ENCODE measurements at regions not wholly inside any gene's neighbourhood (a gene's known extent, or its start where the extent isn't known, plus 50 kb on each side); places are given as distances from the start of the nearest gene placed in this dataset.

DNA sequence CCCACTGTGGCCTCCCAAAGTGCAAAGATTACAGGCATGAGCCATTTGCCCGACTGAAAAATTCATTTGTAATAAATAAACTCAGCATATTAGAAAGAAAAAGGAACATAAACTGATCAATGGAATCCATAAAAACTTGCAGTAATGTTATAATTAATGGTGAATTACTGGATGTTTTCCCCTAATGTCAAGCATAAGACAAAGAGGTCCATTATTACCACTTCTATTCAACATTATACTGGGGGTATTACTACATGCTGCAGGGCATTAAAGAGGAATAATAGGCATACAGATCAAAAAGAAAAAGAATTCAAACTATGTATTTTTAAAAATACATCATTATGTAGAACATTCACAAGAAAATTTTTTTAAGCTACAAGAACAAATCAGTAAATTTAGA is 926.8 kb downstream of the LRFN5 start:
- no peak for ATAC-seq
- DNase-seq: no peak
- no peaks in the 10 kb centered on the region for H3K27me3 ChIP-seq
- intact Hi-C loops (cut with DNase I; ENCODE audit: low total_unique reads): no loop called here
- no peaks in the 10 kb centered on the region for H3K36me3 ChIP-seq
- TF ChIP-seq POLR2A (IDR thresholded peaks at IDR 0.05): no peak
- TF ChIP-seq, protein P1, sequence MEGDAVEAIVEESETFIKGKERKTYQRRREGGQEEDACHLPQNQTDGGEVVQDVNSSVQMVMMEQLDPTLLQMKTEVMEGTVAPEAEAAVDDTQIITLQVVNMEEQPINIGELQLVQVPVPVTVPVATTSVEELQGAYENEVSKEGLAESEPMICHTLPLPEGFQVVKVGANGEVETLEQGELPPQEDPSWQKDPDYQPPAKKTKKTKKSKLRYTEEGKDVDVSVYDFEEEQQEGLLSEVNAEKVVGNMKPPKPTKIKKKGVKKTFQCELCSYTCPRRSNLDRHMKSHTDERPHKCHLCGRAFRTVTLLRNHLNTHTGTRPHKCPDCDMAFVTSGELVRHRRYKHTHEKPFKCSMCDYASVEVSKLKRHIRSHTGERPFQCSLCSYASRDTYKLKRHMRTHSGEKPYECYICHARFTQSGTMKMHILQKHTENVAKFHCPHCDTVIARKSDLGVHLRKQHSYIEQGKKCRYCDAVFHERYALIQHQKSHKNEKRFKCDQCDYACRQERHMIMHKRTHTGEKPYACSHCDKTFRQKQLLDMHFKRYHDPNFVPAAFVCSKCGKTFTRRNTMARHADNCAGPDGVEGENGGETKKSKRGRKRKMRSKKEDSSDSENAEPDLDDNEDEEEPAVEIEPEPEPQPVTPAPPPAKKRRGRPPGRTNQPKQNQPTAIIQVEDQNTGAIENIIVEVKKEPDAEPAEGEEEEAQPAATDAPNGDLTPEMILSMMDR (IDR thresholded peaks at IDR 0.05 in 4 of 5, conservative IDR thresholded peaks at IDR 0.05 in 1 of 5): no peak
- no peak overlapping the region for H3K4me3 ChIP-seq
- in situ Hi-C loops (cut with MboI; ENCODE audit: low sequenced_read_pairs in 4 of 4): no loop called here
- H3K9me3 ChIP-seq: no peaks in the 10 kb centered on the region
- no peaks in the 10 kb centered on the region for H3K4me1 ChIP-seq
- H3K27ac ChIP-seq: no peak overlapping the region

DNA sequence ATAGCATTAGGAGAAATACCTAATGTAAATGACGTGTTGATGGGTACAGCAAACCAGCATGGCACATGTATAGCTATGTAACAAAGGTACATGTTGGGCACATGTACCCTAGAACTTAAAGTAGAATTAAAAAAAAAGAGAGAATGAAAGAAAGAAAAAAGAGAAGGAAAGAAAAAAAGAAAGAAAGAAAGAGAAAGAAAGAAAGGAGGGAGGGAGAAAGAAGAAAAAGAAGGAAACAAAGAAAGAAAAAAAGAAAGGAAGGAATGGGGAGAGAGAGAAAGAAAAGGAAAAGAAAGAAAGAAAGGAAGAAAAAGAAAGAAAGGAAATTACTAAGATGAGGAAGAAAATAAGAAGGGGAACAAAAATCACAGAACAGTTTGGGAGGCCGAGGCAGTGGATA is 925.5 kb downstream of the LRFN5 start:
- Histone ChIP-seq H3K4me1 (no peaks in the 10 kb centered on the region), H3K4me3 (no peak overlapping the region), H3K9me3 (no peaks in the 10 kb centered on the region), H3K27ac (no peak overlapping the region), H3K36me3 (no peaks in the 10 kb centered on the region), H3K27me3 (no peaks in the 10 kb centered on the region)
- in situ Hi-C loops (cut with MboI; ENCODE audit: low sequenced_read_pairs in 4 of 4) (no loop called here), intact Hi-C loops (cut with DNase I; ENCODE audit: low total_unique reads) (no loop called here)
- ATAC-seq: no peak
- no peak for DNase-seq
- no peak for TF ChIP-seq POLR2A (IDR thresholded peaks at IDR 0.05)
- TF ChIP-seq, protein P1 (IDR thresholded peaks at IDR 0.05 in 4 of 5, conservative IDR thresholded peaks at IDR 0.05 in 1 of 5): no peak

DNA sequence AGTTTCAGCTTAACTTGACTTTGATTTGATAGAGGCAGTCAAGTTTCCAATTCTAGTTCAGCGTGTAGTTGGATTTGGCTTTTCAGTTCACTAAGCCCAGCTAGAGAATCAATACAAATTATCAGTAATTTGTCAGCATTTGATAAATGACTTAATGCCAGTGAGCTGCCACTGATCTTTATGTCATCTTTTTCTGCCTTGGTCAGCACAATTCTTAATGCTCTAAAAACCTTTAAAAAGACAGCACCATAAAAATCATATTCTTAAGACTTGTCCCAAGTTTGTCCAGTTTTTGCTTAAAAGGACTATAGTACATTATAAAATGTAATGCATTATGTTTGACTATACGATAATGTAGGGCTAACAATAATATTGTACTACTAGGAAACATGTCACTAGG is 920.5 kb downstream of the LRFN5 start:
- Histone ChIP-seq H3K27ac (no peak overlapping the region), H3K36me3 (no peaks in the 10 kb centered on the region), H3K4me1 (no peaks in the 10 kb centered on the region), H3K27me3 (no peaks in the 10 kb centered on the region), H3K4me3 (no peak overlapping the region), H3K9me3 (no peaks in the 10 kb centered on the region)
- no peak for ATAC-seq
- in situ Hi-C loops (cut with MboI; ENCODE audit: low sequenced_read_pairs in 4 of 4) (no loop called here), intact Hi-C loops (cut with DNase I; ENCODE audit: low total_unique reads) (no loop called here)
- no peak for TF ChIP-seq POLR2A (IDR thresholded peaks at IDR 0.05)
- TF ChIP-seq, protein P1 (IDR thresholded peaks at IDR 0.05 in 4 of 5, conservative IDR thresholded peaks at IDR 0.05 in 1 of 5): no peak
- no peak for DNase-seq

DNA sequence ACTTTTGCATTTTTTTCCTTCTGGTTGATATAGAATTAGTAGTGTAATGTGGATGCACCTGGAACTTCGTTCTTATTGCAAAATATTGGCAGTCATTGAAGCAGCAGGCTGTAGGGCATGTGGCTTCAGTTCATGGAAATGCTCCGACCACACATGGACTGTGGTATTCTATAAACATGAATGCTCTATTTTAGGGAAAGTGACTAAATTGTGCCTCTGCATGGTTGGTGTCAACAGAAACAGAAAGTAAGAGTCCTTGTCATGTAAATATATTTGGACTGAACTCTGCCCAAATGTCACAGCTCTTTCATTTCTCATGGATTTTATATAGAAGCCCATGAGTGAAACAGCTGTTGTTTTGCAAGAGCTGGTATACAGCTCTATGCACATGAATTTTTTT is 917.0 kb downstream of the LRFN5 start:
- Histone ChIP-seq H3K27ac (no peak overlapping the region), H3K4me1 (no peaks in the 10 kb centered on the region), H3K27me3 (no peaks in the 10 kb centered on the region), H3K9me3 (no peaks in the 10 kb centered on the region), H3K36me3 (no peaks in the 10 kb centered on the region), H3K4me3 (no peak overlapping the region)
- in situ Hi-C loops (cut with MboI; ENCODE audit: low sequenced_read_pairs in 4 of 4) (no loop called here), intact Hi-C loops (cut with DNase I; ENCODE audit: low total_unique reads) (no loop called here)
- no peak for DNase-seq
- TF ChIP-seq, protein P1 (IDR thresholded peaks at IDR 0.05 in 4 of 5, conservative IDR thresholded peaks at IDR 0.05 in 1 of 5): no peak
- TF ChIP-seq POLR2A (IDR thresholded peaks at IDR 0.05): no peak
- ATAC-seq: no peak

DNA sequence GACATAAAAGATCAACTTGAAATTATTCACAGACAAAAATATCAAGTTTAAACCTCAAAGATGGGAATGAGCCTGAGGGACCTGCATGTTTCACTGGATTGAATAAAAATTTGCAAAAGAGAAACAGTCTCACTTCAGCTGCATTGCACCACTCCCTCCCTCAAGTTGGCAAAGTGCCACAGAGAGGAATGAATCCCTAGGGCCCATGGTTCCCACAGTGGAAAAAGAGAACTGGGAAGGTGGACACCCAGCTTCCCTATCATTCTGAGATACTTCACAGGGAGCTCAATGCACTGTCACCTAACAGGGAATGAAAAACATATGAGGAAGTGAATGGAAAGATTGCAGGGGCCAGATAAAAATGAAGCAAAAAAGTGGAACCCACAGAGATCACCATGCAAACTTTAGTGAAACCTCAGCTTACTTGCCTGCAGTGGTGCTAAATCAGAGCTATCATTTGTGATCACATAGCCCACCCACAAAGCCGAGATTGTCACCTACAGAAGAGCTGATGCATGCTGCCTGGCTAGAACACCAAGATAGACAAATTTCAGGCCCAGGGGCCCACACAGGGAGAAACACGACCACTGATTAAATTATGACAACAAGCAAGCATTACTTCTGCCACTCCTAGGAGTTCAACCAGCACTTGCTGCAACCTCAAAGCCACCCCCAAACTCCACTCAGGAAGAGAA is 911.3 kb downstream of the LRFN5 start:
- in situ Hi-C loops (cut with MboI; ENCODE audit: low sequenced_read_pairs in 4 of 4): no loop called here
- TF ChIP-seq, protein P1 (IDR thresholded peaks at IDR 0.05 in 4 of 5, conservative IDR thresholded peaks at IDR 0.05 in 1 of 5): no peak
- no peak for TF ChIP-seq POLR2A (IDR thresholded peaks at IDR 0.05)
- no peak for ATAC-seq
- Histone ChIP-seq H3K36me3 (no peaks in the 10 kb centered on the region), H3K4me3 (no peak overlapping the region), H3K4me1 (no peaks in the 10 kb centered on the region), H3K27ac (no peak overlapping the region), H3K9me3 (no peaks in the 10 kb centered on the region), H3K27me3 (no peaks in the 10 kb centered on the region)
- DNase-seq: no peak
- intact Hi-C loops (cut with DNase I; ENCODE audit: low total_unique reads): no loop called here

Data from gastrocnemius medialis (tissue), 4 donors.